Stimulated activated naive CD8-positive, alpha-beta T cell treated with anti-CD3 and anti-CD28 coated beads, Interleukin-15, Interleukin-2, amounts not matched to agents 100 U/mL and 50 U/mL, for 24 hours (primary cell): ENCODE measurements at regions not wholly inside any gene's neighbourhood (a gene's known extent, or its start where the extent isn't known, plus 50 kb on each side); places are given as distances from the start of the nearest gene placed in this dataset.
"Not testable (repeated sequence)": the region's sequence is repeated elsewhere in the genome, so short reads cannot be mapped to it uniquely, and the experiment has no call there.

Experiments used
- ATAC-seq: fragments of 150-1000 bp; cut with Tn5 transposase; one replicate; pipeline ENCODE4 v1.10.0; 2021
- DNase-seq: peaks from one replicate; pipeline ENCODE4 v3.0.0; 2021

DNA sequence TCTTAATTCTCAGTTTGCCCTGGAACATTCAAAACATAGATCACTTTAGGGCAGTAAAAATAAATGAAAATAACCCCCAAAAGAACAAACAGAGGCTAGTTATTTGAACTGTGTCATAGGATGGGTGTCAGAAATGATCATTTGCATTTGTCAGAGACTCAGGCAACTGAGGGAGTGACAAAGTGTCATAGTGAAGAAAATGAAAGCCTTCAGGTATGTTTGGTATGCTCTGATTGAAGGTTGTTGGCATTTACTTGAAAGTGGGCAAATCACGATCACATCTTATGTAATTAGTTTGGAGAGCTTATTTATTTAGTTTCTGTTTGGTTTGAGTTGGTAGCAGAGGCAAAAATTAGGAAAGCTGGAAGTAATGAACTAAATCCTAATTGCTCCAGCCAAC is 880.9 kb downstream of the ANKRD7 start:
- DNase-seq (no peak), ATAC-seq (no peak)

DNA sequence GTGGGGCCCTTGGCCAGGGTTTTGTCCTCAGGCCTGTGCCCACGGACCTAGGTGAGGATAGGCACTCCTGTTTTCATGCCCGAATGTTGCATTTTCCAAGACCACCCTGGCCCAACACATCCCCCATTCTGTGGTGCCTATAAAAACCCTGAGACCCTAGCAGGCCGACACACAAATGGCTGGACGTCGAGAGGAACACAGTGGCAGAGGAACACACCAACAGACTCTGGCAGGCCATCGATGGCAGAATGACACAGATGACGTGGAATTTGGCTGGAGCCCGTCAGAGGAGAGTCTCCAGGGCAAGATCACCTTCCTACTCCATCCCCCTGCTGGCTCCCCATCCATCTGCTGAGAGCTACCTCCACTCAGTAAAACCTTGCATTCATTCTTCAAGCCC is 898.8 kb downstream of the ANKRD7 start:
- DNase-seq (no peak), ATAC-seq (no peak)

GRCh38 chr7:119127706-119128105 is 903.2 kb downstream of the ANKRD7 start:
- ATAC-seq: no peak
- DNase-seq: no peak

- ATAC-seq (no peak), DNase-seq (no peak)
These were observed 907.9 kb downstream of the ANKRD7 start for GRCh38 chr7:119132436-119132835.

DNA sequence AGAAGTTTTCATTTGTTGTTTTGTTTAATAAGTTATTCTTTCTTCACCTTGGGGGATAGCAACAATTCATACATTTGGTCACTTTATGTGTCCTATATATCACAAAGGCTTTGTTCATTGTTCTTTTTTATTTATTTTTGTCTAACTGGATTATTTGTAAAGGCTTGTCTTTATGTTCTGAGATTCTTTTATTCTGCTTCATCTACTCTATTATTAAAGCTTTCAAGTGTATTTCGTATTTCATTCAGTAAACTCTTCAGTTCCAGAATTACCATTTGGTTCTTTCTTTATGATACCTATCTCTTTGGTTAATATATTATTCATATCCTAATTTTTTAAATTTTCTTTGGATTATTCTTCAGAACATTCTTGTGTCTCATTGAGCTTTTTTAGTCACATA is 942.9 kb downstream of the ANKRD7 start:
- no peak for ATAC-seq

GRCh38 chr7:119172043-119172442 is 947.5 kb downstream of the ANKRD7 start:
- ATAC-seq: no peak

More for the DNA sequence above, 942.9 kb downstream of the ANKRD7 start:
- no peak for DNase-seq

GRCh38 chr7:119175911-119176627 is 951.6 kb downstream of the ANKRD7 start:
- no peak for ATAC-seq
- peak; percentile 16 for DNase-seq

More at GRCh38 chr7:119172043-119172442, 947.5 kb downstream of the ANKRD7 start:
- no peak for DNase-seq

DNA sequence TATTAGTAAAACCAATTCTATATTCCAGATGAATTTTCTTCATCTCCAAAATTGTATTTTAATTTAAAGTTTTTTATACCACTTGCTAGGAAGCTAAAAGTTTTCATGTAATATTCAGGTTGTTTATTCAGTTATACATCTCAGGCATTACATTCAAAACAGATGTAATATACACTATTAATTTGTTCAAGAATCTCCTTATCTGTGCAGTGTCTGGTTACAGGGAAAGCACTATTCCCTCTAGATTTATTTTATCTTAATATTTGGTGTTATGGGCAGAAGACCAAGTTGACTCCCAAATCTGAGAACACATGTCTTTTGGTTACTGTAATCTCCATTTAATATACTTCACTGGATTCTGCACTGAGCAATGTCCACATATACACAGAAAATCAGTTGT is 953.4 kb downstream of the ANKRD7 start:
- DNase-seq: no peak
- ATAC-seq: no peak

DNA sequence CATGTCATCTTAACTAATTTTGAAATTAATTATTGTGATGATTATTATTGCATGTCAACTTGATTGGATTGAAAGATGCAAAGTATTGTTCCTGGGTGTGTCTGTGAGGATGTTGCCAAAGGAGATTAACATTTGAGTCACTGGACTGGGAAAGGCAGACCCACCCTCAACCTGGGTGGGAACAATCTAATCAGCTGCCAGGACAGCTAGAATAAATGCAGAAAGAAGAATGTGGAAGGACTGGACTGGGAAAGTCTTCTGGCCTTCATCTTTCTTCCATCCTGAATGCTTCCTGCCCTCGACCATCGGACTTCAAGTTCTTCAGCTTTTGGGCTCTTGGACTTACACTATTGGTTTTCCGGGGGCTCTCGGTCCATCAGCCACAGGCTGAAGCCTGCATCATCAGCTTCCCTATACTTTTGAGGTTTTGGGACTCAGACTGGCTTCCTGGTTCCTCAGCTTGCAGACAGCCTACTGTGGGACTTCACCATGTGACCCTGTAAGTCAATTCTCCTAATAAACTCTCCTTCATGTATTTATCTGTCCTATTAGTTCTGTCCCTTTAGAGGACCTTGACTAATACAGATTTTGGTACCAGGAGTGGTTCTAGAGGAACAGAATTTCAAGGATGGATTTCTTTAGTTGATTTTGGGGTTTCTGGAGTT is 959.8 kb downstream of the ANKRD7 start:
- DNase-seq (no peak), ATAC-seq (no peak)

- ATAC-seq: no peak
These were observed 971.7 kb downstream of the ANKRD7 start for GRCh38 chr7:119196183-119196582.

DNA sequence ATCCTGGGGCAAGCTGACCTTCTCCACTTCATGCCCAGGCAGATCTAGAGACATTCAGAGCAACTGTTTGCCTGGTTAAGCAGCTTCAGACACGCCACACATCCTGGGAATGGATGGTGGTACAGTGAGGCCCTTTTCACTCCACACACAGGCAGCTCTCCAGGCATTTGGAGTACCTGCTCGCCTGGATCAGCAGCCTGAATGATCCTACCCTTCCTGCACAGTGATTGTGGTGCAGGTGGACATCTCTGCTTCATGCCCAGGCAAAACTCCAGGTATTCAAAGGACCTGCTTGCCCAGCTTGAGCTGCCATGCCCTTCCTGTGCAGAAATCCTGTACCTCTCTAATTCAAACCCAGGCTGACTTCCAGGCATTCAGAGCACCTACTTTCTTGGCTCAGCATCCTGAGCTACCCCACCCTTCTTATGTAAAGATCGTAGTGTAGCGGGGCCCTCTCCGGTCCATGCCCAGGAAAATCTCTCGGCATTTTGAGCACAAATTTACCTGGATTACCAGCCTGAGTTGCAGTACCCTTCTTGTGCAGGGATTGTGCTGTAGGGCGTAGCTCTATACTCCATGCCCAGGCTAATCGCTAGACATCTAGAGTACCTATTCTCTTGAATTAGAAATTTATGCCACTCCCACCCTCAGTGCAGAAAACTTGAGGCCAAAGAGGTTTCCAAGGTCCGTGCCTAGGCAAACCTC is 972.8 kb downstream of the ANKRD7 start:
- ATAC-seq (no peak), DNase-seq (no peak)

More at GRCh38 chr7:119196183-119196582, 971.7 kb downstream of the ANKRD7 start:
- no peak for DNase-seq

DNA sequence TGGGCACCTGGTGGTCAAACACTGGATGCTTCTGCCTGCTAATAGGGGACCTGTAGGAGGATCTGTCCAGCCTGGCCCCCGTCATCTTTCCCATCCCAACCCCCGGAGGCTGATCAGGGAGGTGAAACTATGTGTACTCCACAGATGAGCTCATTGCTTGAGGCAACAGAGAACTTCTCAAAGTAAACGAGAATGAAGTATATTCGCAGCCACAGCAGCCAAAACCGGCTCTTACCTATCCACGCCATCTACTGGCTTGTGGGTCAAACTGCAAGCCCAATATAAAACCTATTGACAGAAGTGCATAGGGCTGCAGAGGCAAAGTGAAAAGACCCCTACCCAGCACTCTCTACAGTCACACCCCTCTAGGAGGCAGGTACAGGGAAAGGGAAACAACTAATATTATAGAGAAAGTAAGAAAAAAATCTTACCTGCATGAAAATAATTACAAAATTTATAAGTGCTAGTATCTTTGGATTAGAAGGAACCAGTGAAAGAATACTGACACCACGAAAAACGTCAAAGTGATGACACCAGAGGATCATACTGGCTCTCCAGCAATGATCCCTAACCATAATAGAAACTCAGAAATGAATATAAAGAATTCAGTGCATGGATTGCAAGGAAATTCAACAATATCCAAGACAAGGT is 973.5 kb downstream of the ANKRD7 start:
- peak; percentile 36 for ATAC-seq
- DNase-seq: peak; percentile 7

DNA sequence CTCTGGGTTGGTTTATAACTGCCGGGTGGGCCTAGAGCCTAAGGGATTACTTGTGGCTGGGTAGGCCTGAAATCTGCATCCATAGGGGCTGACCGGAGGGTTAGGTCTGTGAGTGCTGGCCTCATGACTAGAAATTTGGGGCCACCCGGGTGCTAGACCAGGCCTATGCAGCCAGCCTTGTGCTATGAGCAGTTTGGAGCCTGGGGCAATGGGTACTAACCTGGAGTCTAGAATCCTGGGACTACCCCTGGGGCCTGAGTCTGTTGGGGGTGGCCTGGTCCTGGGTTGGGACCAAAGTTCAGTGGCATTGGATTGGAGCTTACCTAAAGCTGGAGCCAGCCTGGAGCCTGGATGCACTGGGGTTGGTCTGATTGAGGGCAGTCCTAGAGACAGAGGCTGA is 995.2 kb downstream of the ANKRD7 start:
- ATAC-seq: no peak

GRCh38 chr7:119223930-119224329 is 999.4 kb downstream of the ANKRD7 start:
- ATAC-seq: no peak
- DNase-seq: no peak

More for the DNA sequence above, 995.2 kb downstream of the ANKRD7 start:
- no peak for DNase-seq

GRCh38 chr7:119228482-119228881 is 1004.0 kb downstream of the ANKRD7 start:
- ATAC-seq: no peak
- DNase-seq: no peak

DNA sequence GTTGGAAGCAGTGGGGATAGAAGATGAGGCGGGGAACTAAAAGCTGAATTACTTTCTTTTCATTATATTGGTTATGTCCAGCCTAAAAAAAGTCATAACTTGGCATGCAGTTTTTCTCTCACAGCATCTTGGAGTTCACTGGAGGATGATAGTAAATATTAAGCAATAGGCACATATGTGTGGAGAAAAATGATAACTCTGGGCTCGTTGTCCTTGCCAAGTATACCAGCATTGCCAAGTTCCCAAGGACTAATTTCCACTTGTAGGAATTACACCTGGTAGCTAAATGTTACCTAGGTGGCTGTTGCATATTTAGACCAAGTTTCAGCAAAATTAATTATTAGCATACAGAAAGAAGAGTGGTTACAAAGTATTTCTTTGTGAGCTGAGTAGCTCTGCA is 1007.6 kb downstream of the ANKRD7 start:
- no peak for DNase-seq
- ATAC-seq: no peak

GRCh38 chr7:119233015-119233414 is 1008.5 kb downstream of the ANKRD7 start:
- no peak for ATAC-seq
- no peak for DNase-seq

DNA sequence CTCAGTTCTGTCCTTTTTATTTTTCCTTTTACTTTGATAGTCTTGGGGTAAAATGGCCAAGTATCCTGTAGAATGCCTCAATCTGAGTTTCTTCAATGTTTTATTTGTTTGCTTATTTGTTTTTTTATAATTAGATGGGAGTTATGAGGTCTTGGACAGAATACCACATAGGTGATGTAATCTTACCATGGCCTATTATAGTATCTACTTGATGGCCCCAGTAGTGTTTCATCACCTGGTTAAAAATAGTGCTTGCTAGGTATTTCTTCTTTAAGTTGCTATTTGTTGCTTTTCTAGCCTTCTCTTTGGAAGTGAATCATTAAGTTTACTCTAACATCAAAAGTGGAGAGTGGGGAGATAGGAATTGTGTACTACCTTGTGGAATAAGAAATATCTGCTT is 1020.0 kb upstream of the KCND2 start:
- ATAC-seq (no peak), DNase-seq (no peak)

- DNase-seq: no peak
- ATAC-seq: no peak
These were observed 1018.2 kb upstream of the KCND2 start for GRCh38 chr7:119254742-119255141.

DNA sequence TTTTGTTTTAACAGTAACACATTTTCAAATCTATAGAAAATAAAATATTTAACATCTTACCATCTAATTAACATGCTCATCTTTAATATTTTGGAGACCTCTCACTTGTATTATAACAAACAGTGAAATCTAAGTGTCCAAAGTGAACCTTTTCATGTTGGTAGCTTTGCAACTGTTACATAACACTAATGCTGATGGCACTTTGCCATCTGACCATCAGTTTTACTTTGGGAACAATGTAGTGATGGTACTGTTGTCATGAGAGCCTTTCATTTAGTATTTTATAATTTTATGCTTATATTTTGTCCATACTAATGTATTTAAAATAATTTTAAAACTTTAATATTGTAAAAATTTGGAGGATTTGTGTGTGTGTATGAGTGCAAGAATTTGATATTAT is 1017.0 kb upstream of the KCND2 start:
- DNase-seq (no peak), ATAC-seq (no peak)

DNA sequence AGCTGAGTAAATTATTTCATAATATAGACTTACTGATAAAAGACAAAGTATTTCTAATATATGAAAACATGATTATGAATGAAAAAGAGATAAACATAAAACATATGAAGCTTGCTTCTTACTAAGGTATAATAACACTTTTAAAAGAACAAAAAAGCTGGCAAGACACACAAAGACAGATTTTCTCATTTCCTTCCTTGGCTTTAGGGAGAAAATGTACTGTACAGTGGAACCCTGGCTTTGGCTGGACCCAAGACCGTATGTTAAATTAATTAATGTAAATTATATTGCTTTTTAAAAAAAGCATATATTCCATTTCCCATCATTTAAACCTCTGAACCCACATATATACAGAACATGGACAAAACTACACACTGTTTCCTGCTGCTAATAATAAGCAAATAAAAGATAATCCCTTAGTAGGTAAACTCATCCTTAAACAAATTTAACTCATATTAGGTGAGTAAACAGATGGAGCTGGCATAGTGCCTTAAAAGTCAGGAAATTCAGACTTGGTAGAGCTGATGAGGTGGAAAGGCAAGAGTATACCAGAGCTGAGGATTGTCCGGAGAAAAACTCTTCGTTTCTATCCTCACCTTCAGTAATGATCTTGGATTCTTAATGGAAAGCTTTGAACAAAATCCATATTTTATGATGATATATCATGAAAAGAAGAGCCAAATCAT is 1016.4 kb upstream of the KCND2 start:
- DNase-seq (no peak), ATAC-seq (no peak)

- not testable (repeated sequence) for ATAC-seq, DNase-seq
These were observed 1006.2 kb upstream of the KCND2 start for GRCh38 chr7:119266790-119267189.
